OCI-LY1 (cell line): ENCODE measurements at regions not wholly inside any gene's neighbourhood (a gene's known extent, or its start where the extent isn't known, plus 50 kb on each side); places are given as distances from the start of the nearest gene placed in this dataset.

Source experiments
- H2AFZ ChIP-seq: fragments of 200-600 bp; sonication (generic), shearing (Covaris generic); 2 replicates; pipeline ENCODE4 v1.6.0; 2014; ENCODE audit warnings: antibody characterized with exemption, mild to moderate bottlenecking, low read length
- H3F3A ChIP-seq: fragments of 200-600 bp; sonication (generic), shearing (Covaris generic); 2 replicates; pipeline ENCODE4 v1.6.0; 2014; ENCODE audit warnings: mild to moderate bottlenecking, antibody characterized with exemption, low read length, moderate library complexity; ENCODE audit not compliant: insufficient read depth
- H3K27ac ChIP-seq: fragments of 200-600 bp; sonication (generic); 2 replicates; pipeline ENCODE4 v1.5.1; 2014; ENCODE audit warnings: low read length, mixed run types, mild to moderate bottlenecking, low read depth; ENCODE audit not compliant: poor library complexity, severe bottlenecking
- H3K27me3 ChIP-seq: fragments of 200-600 bp; sonication (generic); 2 replicates; pipeline ENCODE4 v1.6.0; 2014; ENCODE audit warnings: antibody characterized with exemption, mild to moderate bottlenecking, low read length, moderate library complexity; ENCODE audit not compliant: insufficient read depth
- H3K36me3 ChIP-seq: fragments of 200-600 bp; sonication (generic); 2 replicates; pipeline ENCODE4 v1.6.1; 2014; ENCODE audit warnings: mild to moderate bottlenecking, antibody characterized with exemption, low read length, moderate library complexity, mixed read lengths; ENCODE audit not compliant: insufficient read depth
- H3K4me1 ChIP-seq: fragments of 200-600 bp; sonication (generic); 2 replicates; pipeline ENCODE4 v1.5.1; 2014; ENCODE audit warnings: mild to moderate bottlenecking, low read length, moderate library complexity; ENCODE audit not compliant: insufficient read depth, severe bottlenecking
- H3K4me2 ChIP-seq: fragments of 200-600 bp; sonication (generic), shearing (Covaris generic); 2 replicates; pipeline ENCODE4 v1.6.1; 2014; ENCODE audit warnings: low read length
- H3K4me3 ChIP-seq: fragments of 200-600 bp; sonication (generic); 2 replicates; pipeline ENCODE4 v1.5.1; 2014; ENCODE audit warnings: low read length, low read depth, mild to moderate bottlenecking, mixed read lengths; ENCODE audit not compliant: poor library complexity, severe bottlenecking
- H3K79me2 ChIP-seq: fragments of 200-600 bp; shearing (Covaris generic); 2 replicates; pipeline ENCODE4 v1.6.1; 2016; ENCODE audit warnings: mixed run types, low read length, mixed read lengths; ENCODE audit not compliant: insufficient read depth
- H3K9ac ChIP-seq: fragments of 200-600 bp; sonication (generic), shearing (Covaris generic); 2 replicates; pipeline ENCODE4 v1.6.1; 2014; ENCODE audit warnings: mild to moderate bottlenecking, low read length, mixed read lengths
- H3K9me2 ChIP-seq: fragments of 200-600 bp; sonication (generic), shearing (Covaris generic); 2 replicates; pipeline ENCODE4 v1.6.1; 2014; ENCODE audit warnings: low read depth, mild to moderate bottlenecking, low read length, mixed read lengths
- H3K9me3 ChIP-seq: fragments of 200-600 bp; shearing (Covaris generic); 2 replicates; pipeline ENCODE4 v1.6.1; 2014; ENCODE audit warnings: low read length, mixed read lengths
- H4K20me1 ChIP-seq: fragments of 200-600 bp; sonication (generic), shearing (Covaris generic); 2 replicates; pipeline ENCODE4 v1.6.0; 2016; ENCODE audit warnings: mild to moderate bottlenecking, low read length; ENCODE audit not compliant: insufficient read depth
- CTCF ChIP-seq: fragments of 200-600 bp; sonication (generic), shearing (Covaris generic); IDR thresholded peaks from 2 replicates; pipeline ENCODE4 v1.5.1; 2017; ENCODE audit warnings: mild to moderate bottlenecking, antibody characterized with exemption, low read length, moderate library complexity, mixed read lengths
- EZH2 ChIP-seq: fragments of 200-600 bp; sonication (generic), shearing (Covaris generic); IDR thresholded peaks from 2 replicates; pipeline ENCODE4 v1.8.0; 2017; ENCODE audit warnings: borderline replicate concordance, mixed run types, mild to moderate bottlenecking, antibody characterized with exemption, low read length, moderate library complexity, mixed read lengths

- Histone ChIP-seq H3K4me3 (no peak overlapping the region), H3K27me3 (no peaks in the 10 kb centered on the region), H3K27ac (no peak overlapping the region), H3K4me1 (no peaks in the 10 kb centered on the region), H3K9ac (no peak overlapping the region), H3K36me3 (peaks cover 36% of the 10 kb centered on the region), H3K9me3 (no peaks in the 10 kb centered on the region), H4K20me1 (no peaks in the 10 kb centered on the region), H3F3A (no peaks in the 10 kb centered on the region), H2AFZ (no peak overlapping the region), H3K9me2 (no peaks in the 10 kb centered on the region), H3K79me2 (no peaks in the 10 kb centered on the region), H3K4me2 (no peak overlapping the region)
- TF ChIP-seq CTCF (no peak), EZH2 (no peak)
Observed at GRCh38 chr3:118683636-118684035, 351.0 kb downstream of the IGSF11 start.

- Histone ChIP-seq H3K27ac (no peak overlapping the region), H2AFZ (no peak overlapping the region)
- no peak for TF ChIP-seq EZH2
- no peak for TF ChIP-seq CTCF
Observed at GRCh38 chr3:118688396-118688884, 346.2 kb downstream of the IGSF11 start.

GRCh38 chr3:118692416-118692815 is 342.2 kb downstream of the IGSF11 start:
- no peak overlapping the region for H3K4me3 ChIP-seq
- H3K4me1 ChIP-seq = no peaks in the 10 kb centered on the region
- TF ChIP-seq EZH2 = no peak
- TF ChIP-seq CTCF = no peak
- no peak overlapping the region for H3K4me2 ChIP-seq
- H3K36me3 ChIP-seq = no peaks in the 10 kb centered on the region
- no peak overlapping the region for H2AFZ ChIP-seq
- H4K20me1 ChIP-seq = no peaks in the 10 kb centered on the region
- H3K27ac ChIP-seq = no peak overlapping the region
- no peaks in the 10 kb centered on the region for H3K9me2 ChIP-seq
- H3K27me3 ChIP-seq = no peaks in the 10 kb centered on the region
- H3K79me2 ChIP-seq = no peaks in the 10 kb centered on the region
- H3F3A ChIP-seq = no peaks in the 10 kb centered on the region
- H3K9me3 ChIP-seq = no peaks in the 10 kb centered on the region
- H3K9ac ChIP-seq = no peak overlapping the region

More at GRCh38 chr3:118688396-118688884, 346.2 kb downstream of the IGSF11 start:
- no peaks in the 10 kb centered on the region for H3K79me2 ChIP-seq
- no peaks in the 10 kb centered on the region for H4K20me1 ChIP-seq
- no peaks in the 10 kb centered on the region for H3K27me3 ChIP-seq
- H3K4me1 ChIP-seq = no peaks in the 10 kb centered on the region
- H3K9ac ChIP-seq = no peak overlapping the region
- no peak overlapping the region for H3K4me3 ChIP-seq
- no peaks in the 10 kb centered on the region for H3K9me3 ChIP-seq
- H3K9me2 ChIP-seq = no peaks in the 10 kb centered on the region
- no peaks in the 10 kb centered on the region for H3F3A ChIP-seq
- H3K36me3 ChIP-seq = peaks cover 8% of the 10 kb centered on the region
- no peak overlapping the region for H3K4me2 ChIP-seq
